Left ventricle myocardium inferior (tissue), 1 donor: ENCODE measurements at regions not wholly inside any gene's neighbourhood (a gene's known extent, or its start where the extent isn't known, plus 50 kb on each side); places are given as distances from the start of the nearest gene placed in this dataset.
"Not testable (repeated sequence)": the region's sequence is repeated elsewhere in the genome, so short reads cannot be mapped to it uniquely, and the experiment has no call there.

ENCODE experiments used
- DNase-seq: peaks from one replicate; pipeline ENCODE4 v3.0.0-alpha.2; 2020
- H3K27ac ChIP-seq: fragments of 200-600 bp; replicated peaks from 2 replicates; pipeline ENCODE4 v1.8.0; 2021
- H3K27me3 ChIP-seq: fragments of 200-600 bp; 2 replicates; pipeline ENCODE4 v1.8.0; 2021; ENCODE audit warnings: low read depth
- H3K36me3 ChIP-seq: fragments of 200-600 bp; 2 replicates; pipeline ENCODE4 v1.8.0; 2021
- H3K4me1 ChIP-seq: fragments of 200-600 bp; 2 replicates; pipeline ENCODE4 v1.8.0; 2021
- H3K4me3 ChIP-seq: fragments of 200-600 bp; 2 replicates; pipeline ENCODE4 v1.8.0; 2021; ENCODE audit warnings: mild to moderate bottlenecking, moderate library complexity
- H3K9me3 ChIP-seq: fragments of 200-600 bp; replicated peaks from 2 replicates; pipeline ENCODE4 v1.8.0; 2021
- intact Hi-C: fragments of 100-400 bp; cut with micrococcal nuclease; formaldehyde crosslinking; loops from one replicate; pipeline ENCODE4 v1.11.0; 2022
- TF ChIP-seq, protein P1 (sequence below): fragments of 200-600 bp; IDR thresholded peaks from 2 replicates; pipeline ENCODE4 v1.8.0; 2021; ENCODE audit warnings: antibody characterized with exemption, mild to moderate bottlenecking, borderline replicate concordance
- donor health status: DM: no; HTN: yes; CAD: no; lungs with severe emphysema.

DNA sequence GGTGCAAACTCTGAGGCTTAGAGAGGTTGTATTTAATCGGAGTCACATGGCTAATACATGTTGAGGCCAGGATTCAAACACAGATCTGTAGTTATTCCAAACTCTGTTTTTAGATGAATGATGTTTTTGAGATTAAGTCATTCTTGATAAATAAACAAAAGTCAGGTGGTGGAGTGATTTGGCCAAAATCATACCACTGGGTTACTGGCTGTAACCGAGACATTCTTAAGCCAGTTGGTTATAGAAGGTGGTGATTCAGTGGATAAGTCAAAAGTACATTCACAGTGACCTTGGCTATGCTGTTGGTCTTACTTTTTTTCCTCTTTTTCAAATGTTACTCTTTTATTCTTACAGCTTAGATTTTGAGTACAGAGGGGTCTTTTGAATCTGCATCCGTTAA is 361.4 kb downstream of the KIF20B start:
- Histone ChIP-seq H3K27me3 (no peaks in the 10 kb centered on the region), H3K4me3 (no peak overlapping the region), H3K36me3 (no peaks in the 10 kb centered on the region), H3K9me3 (no peaks in the 10 kb centered on the region), H3K27ac (no peak overlapping the region), H3K4me1 (no peaks in the 10 kb centered on the region)
- DNase-seq, result no peak
- intact Hi-C loops, result no loop called here
- TF ChIP-seq, protein P1, sequence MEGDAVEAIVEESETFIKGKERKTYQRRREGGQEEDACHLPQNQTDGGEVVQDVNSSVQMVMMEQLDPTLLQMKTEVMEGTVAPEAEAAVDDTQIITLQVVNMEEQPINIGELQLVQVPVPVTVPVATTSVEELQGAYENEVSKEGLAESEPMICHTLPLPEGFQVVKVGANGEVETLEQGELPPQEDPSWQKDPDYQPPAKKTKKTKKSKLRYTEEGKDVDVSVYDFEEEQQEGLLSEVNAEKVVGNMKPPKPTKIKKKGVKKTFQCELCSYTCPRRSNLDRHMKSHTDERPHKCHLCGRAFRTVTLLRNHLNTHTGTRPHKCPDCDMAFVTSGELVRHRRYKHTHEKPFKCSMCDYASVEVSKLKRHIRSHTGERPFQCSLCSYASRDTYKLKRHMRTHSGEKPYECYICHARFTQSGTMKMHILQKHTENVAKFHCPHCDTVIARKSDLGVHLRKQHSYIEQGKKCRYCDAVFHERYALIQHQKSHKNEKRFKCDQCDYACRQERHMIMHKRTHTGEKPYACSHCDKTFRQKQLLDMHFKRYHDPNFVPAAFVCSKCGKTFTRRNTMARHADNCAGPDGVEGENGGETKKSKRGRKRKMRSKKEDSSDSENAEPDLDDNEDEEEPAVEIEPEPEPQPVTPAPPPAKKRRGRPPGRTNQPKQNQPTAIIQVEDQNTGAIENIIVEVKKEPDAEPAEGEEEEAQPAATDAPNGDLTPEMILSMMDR, result no peak

DNA sequence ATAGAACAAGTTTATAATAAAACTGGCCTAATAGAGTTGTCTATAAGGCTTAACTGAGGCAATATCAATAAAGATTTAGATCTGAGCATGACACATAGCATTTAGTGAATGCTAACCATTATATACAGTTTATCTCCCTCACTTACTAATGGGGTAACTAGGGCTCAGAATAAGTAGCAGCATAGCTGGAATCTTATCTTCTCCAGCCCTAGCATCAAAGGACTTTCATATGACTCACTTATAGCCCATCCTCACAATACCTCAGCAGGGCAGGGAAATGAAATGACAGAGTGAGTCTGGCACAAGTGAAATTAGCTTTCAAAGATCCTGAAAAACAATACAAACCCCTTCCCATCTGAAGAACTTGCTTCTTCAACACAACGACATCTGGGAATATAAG is 362.9 kb downstream of the KIF20B start:
- intact Hi-C loops, result no loop called here
- no peaks in the 10 kb centered on the region for H3K36me3 ChIP-seq
- H3K4me1 ChIP-seq, result no peaks in the 10 kb centered on the region
- no peaks in the 10 kb centered on the region for H3K27me3 ChIP-seq
- TF ChIP-seq, protein P1, result no peak
- H3K9me3 ChIP-seq, result no peaks in the 10 kb centered on the region
- no peak for DNase-seq
- no peak overlapping the region for H3K27ac ChIP-seq
- H3K4me3 ChIP-seq, result no peak overlapping the region

DNA sequence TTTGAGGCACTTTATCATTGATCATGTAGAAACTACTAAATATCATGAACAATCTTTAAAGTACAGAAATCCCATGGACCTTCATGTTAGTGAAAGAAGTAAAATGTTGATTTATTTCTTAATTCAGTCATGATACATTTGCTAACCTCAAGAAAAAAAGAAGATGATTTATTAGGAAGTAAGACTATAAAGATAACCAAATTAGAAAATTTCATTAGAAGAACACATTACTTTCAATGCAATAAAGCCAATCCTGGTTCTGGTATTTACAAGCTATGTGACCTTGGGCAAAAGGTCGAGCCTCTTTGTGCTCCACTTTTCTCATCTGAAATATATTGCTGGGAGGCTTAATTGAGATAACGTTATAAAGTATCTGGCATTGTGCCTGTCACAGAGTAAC is 365.0 kb downstream of the KIF20B start:
- TF ChIP-seq, protein P1, result no peak

DNA sequence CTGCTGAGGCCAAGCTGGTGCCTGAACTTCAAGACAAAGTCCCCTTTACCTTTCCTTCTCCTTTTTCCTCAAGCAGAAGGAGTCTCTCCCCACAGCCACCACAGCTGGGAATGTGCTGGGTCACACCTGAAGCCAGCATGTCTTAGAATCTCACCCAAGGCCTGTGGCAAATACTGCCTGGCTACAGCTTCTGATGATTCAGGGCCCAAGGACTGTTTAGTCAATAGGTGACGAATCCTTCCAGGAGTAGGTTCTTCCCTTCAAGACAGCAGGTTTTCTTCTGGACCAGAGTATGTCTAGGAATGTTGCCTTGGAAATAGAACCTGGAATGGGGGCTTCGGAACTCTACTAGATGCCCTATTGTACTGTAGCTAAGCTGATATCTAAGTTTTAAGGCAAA is 374.6 kb downstream of the KIF20B start:
- Histone ChIP-seq H3K4me3 (no peak overlapping the region), H3K27ac (no peak overlapping the region), H3K9me3 (no peaks in the 10 kb centered on the region), H3K27me3 (peaks cover 6% of the 10 kb centered on the region), H3K4me1 (no peaks in the 10 kb centered on the region), H3K36me3 (no peaks in the 10 kb centered on the region)
- DNase-seq, result no peak
- TF ChIP-seq, protein P1, result no peak
- intact Hi-C loops, result no loop called here

More for the DNA sequence above, 365.0 kb downstream of the KIF20B start:
- H3K9me3 ChIP-seq, result no peaks in the 10 kb centered on the region
- H3K27ac ChIP-seq, result no peak overlapping the region
- H3K4me3 ChIP-seq, result no peak overlapping the region
- H3K4me1 ChIP-seq, result no peaks in the 10 kb centered on the region
- intact Hi-C loops, result no loop called here
- H3K27me3 ChIP-seq, result no peaks in the 10 kb centered on the region
- no peaks in the 10 kb centered on the region for H3K36me3 ChIP-seq
- DNase-seq, result no peak

DNA sequence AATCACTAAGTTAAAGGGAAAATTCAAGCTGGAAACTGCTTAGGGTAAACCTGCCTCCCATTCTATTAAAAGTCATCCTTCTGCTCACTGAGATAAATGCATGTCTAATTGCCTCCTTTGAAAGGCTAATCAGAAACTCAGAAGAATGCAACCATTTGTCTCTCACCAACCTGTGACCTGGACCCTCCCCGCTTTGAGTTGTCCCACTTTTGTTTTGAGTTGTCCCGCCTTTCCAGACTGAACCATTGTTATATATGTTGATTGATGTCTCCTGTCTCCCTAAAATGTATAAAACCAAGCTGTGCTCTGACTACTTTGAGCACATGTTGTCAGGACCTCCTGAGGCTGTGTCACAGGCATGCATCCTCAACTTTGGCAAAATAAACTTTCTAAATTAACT is 378.4 kb downstream of the KIF20B start:
- Histone ChIP-seq H3K4me3 (no peak overlapping the region), H3K27me3 (peaks cover 6% of the 10 kb centered on the region)
- TF ChIP-seq, protein P1, result no peak

DNA sequence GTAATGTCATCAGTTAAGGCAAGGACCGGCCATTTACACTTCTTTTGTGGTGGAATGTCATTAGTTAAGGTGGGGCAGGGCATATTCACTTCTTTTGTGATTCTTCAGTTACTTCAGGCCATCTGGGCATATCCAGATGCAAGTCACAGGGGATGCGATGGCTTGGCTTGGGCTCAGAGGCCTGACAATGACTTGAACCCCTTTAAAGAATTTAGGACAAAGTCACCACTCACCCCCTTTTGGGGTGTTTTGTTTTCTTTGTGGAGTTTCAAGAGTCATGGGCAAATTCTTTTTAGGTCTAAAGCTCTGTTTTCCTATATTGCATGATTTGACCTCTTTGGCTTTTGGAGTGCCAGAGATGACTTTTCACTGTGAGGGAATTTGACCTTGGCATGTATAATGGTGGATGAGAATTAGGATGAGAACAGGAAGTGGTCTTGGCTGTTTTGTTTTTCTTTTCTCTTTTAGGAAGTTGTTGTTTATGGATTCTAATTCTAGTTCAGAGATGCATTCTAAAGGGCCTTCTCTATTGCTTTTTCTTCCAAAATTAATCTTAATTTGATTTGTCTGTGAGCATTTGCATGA is 385.3 kb downstream of the KIF20B start:
- intact Hi-C loops, H3K4me1 ChIP-seq, H3K27ac ChIP-seq, H3K36me3 ChIP-seq, H3K27me3 ChIP-seq, H3K4me3 ChIP-seq, H3K9me3 ChIP-seq, DNase-seq: not testable (repeated sequence)

More for the DNA sequence above, 378.4 kb downstream of the KIF20B start:
- no peaks in the 10 kb centered on the region for H3K9me3 ChIP-seq
- H3K4me1 ChIP-seq, result no peaks in the 10 kb centered on the region
- H3K27ac ChIP-seq, result no peak overlapping the region
- no peaks in the 10 kb centered on the region for H3K36me3 ChIP-seq
- intact Hi-C loops, result no loop called here
- no peak for DNase-seq
